HFFc6 (cell line): ENCODE measurements at regions not wholly inside any gene's neighbourhood (a gene's known extent, or its start where the extent isn't known, plus 50 kb on each side); places are given as distances from the start of the nearest gene placed in this dataset.
A peak's percentile ranks its signal among the peaks of the same experiment; 100 is the strongest.

Experiments
- DNase-seq: peaks from one replicate; pipeline ENCODE4 v3.0.0-alpha.2; 2018
- H3K27ac Mint-ChIP-seq: 2 replicates; pipeline ENCODE4 v1.8.0; 2020; ENCODE audit warnings: mild to moderate bottlenecking, mixed read lengths
- H3K27me3 Mint-ChIP-seq: 2 replicates; pipeline ENCODE4 v1.8.0; 2021; ENCODE audit warnings: mild to moderate bottlenecking, moderate library complexity, mixed read lengths; ENCODE audit not compliant: insufficient read depth
- H3K36me3 Mint-ChIP-seq: 2 replicates; pipeline ENCODE4 v1.8.0; 2021; ENCODE audit warnings: low read depth, mixed read lengths
- H3K4me1 Mint-ChIP-seq: 2 replicates; pipeline ENCODE4 v1.8.0; 2020; ENCODE audit warnings: low read depth, mixed read lengths
- H3K4me3 Mint-ChIP-seq: 2 replicates; pipeline ENCODE4 v1.8.0; 2020; ENCODE audit warnings: mild to moderate bottlenecking, moderate library complexity, mixed read lengths
- H3K9me3 Mint-ChIP-seq: 2 replicates; pipeline ENCODE4 v1.8.0; 2020; ENCODE audit warnings: mild to moderate bottlenecking, mixed read lengths
- CTCF ChIP-seq: fragments of 200-600 bp; sonication (generic); IDR thresholded peaks from 2 replicates; pipeline ENCODE4 v1.5.0; 2021; ENCODE audit warnings: antibody characterized with exemption, mild to moderate bottlenecking

- peak; percentile 28 for DNase-seq
- peaks cover 13% of the 10 kb centered on the region for H3K4me1 Mint-ChIP-seq
- no peak for TF ChIP-seq CTCF
- no peak overlapping the region for H3K4me3 Mint-ChIP-seq
- peaks cover 20% of the 10 kb centered on the region for H3K27me3 Mint-ChIP-seq
- H3K27ac Mint-ChIP-seq: peak overlapping the region; percentile 59
- no peaks in the 10 kb centered on the region for H3K9me3 Mint-ChIP-seq
- no peaks in the 10 kb centered on the region for H3K36me3 Mint-ChIP-seq
Measured at GRCh38 chr4:56742080-56742871, 61.2 kb upstream of the HOPX start.

GRCh38 chr4:56741595-56741994 lies 60.5 kb upstream of the HOPX start:
- H3K4me3 Mint-ChIP-seq: no peak overlapping the region
- peaks cover 20% of the 10 kb centered on the region for H3K27me3 Mint-ChIP-seq
- no peaks in the 10 kb centered on the region for H3K9me3 Mint-ChIP-seq
- no peak for TF ChIP-seq CTCF
- H3K4me1 Mint-ChIP-seq: peaks cover 13% of the 10 kb centered on the region
- no peaks in the 10 kb centered on the region for H3K36me3 Mint-ChIP-seq
- H3K27ac Mint-ChIP-seq: no peak overlapping the region
- no peak for DNase-seq

- Mint-ChIP-seq H3K4me3 (no peak overlapping the region), H3K27me3 (peaks cover 16% of the 10 kb centered on the region), H3K36me3 (no peaks in the 10 kb centered on the region), H3K27ac (no peak overlapping the region), H3K9me3 (no peaks in the 10 kb centered on the region), H3K4me1 (peaks cover 13% of the 10 kb centered on the region)
- DNase-seq: no peak
- no peak for TF ChIP-seq CTCF
Measured at GRCh38 chr4:56739066-56739777, 58.1 kb upstream of the HOPX start.

- peaks cover 8% of the 10 kb centered on the region for H3K4me1 Mint-ChIP-seq
- H3K4me3 Mint-ChIP-seq: no peak overlapping the region
- H3K27ac Mint-ChIP-seq: no peak overlapping the region
- H3K36me3 Mint-ChIP-seq: no peaks in the 10 kb centered on the region
- DNase-seq: no peak
- no peak for TF ChIP-seq CTCF
- H3K9me3 Mint-ChIP-seq: no peaks in the 10 kb centered on the region
- H3K27me3 Mint-ChIP-seq: peaks cover 21% of the 10 kb centered on the region
Measured at GRCh38 chr4:56737666-56738065, 56.6 kb upstream of the HOPX start.

- no peak for TF ChIP-seq CTCF
- Mint-ChIP-seq H3K4me1 (peaks cover 2% of the 10 kb centered on the region; the same call in 1 of the 2 replicates), H3K36me3 (no peaks in the 10 kb centered on the region), H3K27me3 (peaks cover 24% of the 10 kb centered on the region), H3K9me3 (no peaks in the 10 kb centered on the region), H3K4me3 (no peak overlapping the region), H3K27ac (no peak overlapping the region)
- no peak for DNase-seq
Measured at GRCh38 chr4:56733352-56733751, 52.3 kb upstream of the HOPX start.
